ENCODE measurements at regions not wholly inside any gene's neighbourhood (a gene's known extent, or its start where the extent isn't known, plus 50 kb on each side); places are given as distances from the start of the nearest gene placed in this dataset.

GRCh38 chr4:178273168-178273567 is 830.9 kb upstream of the AGA start:
- TF ChIP-seq CTCF (IDR thresholded peaks at IDR 0.05; ENCODE audit: insufficient read depth, low read length, poor library complexity, severe bottlenecking), result no peak
- DNase-seq (ENCODE audit: extremely low read depth, insufficient read length), result no peak
- Histone ChIP-seq H3K36me3 (ENCODE audit: control insufficient read depth, insufficient read depth, low read length) (no peaks in the 10 kb centered on the region), H3K4me3 (replicated peaks; ENCODE audit: low read depth, low read length) (no peak overlapping the region), H3K27me3 (replicated peaks; ENCODE audit: control insufficient read depth, insufficient read depth, low read length) (no peaks in the 10 kb centered on the region)

- Histone ChIP-seq H3K4me3 (replicated peaks; ENCODE audit: low read depth, low read length) (no peak overlapping the region), H3K27me3 (replicated peaks; ENCODE audit: control insufficient read depth, insufficient read depth, low read length) (no peaks in the 10 kb centered on the region), H3K36me3 (ENCODE audit: control insufficient read depth, insufficient read depth, low read length) (no peaks in the 10 kb centered on the region)
- DNase-seq (ENCODE audit: extremely low read depth, insufficient read length), result no peak
- TF ChIP-seq CTCF (IDR thresholded peaks at IDR 0.05; ENCODE audit: insufficient read depth, low read length, poor library complexity, severe bottlenecking), result no peak
These were observed 833.6 kb upstream of the AGA start for GRCh38 chr4:178275671-178276360.

GRCh38 chr4:178280362-178280761 is 838.1 kb upstream of the AGA start:
- Histone ChIP-seq H3K27me3 (replicated peaks; ENCODE audit: control insufficient read depth, insufficient read depth, low read length) (no peaks in the 10 kb centered on the region), H3K4me3 (replicated peaks; ENCODE audit: low read depth, low read length) (no peak overlapping the region), H3K36me3 (ENCODE audit: control insufficient read depth, insufficient read depth, low read length) (no peaks in the 10 kb centered on the region)
- no peak for DNase-seq (ENCODE audit: extremely low read depth, insufficient read length)
- no peak for TF ChIP-seq CTCF (IDR thresholded peaks at IDR 0.05; ENCODE audit: insufficient read depth, low read length, poor library complexity, severe bottlenecking)

- no peak for TF ChIP-seq CTCF (IDR thresholded peaks at IDR 0.05; ENCODE audit: insufficient read depth, low read length, poor library complexity, severe bottlenecking)
- DNase-seq (ENCODE audit: extremely low read depth, insufficient read length), result no peak
- Histone ChIP-seq H3K27me3 (replicated peaks; ENCODE audit: control insufficient read depth, insufficient read depth, low read length) (no peaks in the 10 kb centered on the region), H3K36me3 (ENCODE audit: control insufficient read depth, insufficient read depth, low read length) (no peaks in the 10 kb centered on the region), H3K4me3 (replicated peaks; ENCODE audit: low read depth, low read length) (no peak overlapping the region)
These were observed 846.2 kb upstream of the AGA start for GRCh38 chr4:178288462-178288861.

GRCh38 chr4:178293601-178294000 is 851.4 kb upstream of the AGA start:
- DNase-seq (ENCODE audit: extremely low read depth, insufficient read length), result no peak
- Histone ChIP-seq H3K27me3 (replicated peaks; ENCODE audit: control insufficient read depth, insufficient read depth, low read length) (no peaks in the 10 kb centered on the region), H3K4me3 (replicated peaks; ENCODE audit: low read depth, low read length) (no peak overlapping the region), H3K36me3 (ENCODE audit: control insufficient read depth, insufficient read depth, low read length) (no peaks in the 10 kb centered on the region)
- no peak for TF ChIP-seq CTCF (IDR thresholded peaks at IDR 0.05; ENCODE audit: insufficient read depth, low read length, poor library complexity, severe bottlenecking)

GRCh38 chr4:178296669-178297068 is 854.4 kb upstream of the AGA start:
- no peak for DNase-seq (ENCODE audit: extremely low read depth, insufficient read length)
- H3K4me3 ChIP-seq (replicated peaks; ENCODE audit: low read depth, low read length), result no peak overlapping the region
- TF ChIP-seq CTCF (IDR thresholded peaks at IDR 0.05; ENCODE audit: insufficient read depth, low read length, poor library complexity, severe bottlenecking), result no peak
- H3K36me3 ChIP-seq (ENCODE audit: control insufficient read depth, insufficient read depth, low read length), result no peaks in the 10 kb centered on the region
- H3K27me3 ChIP-seq (replicated peaks; ENCODE audit: control insufficient read depth, insufficient read depth, low read length), result no peaks in the 10 kb centered on the region
